ENCODE measurements at regions not wholly inside any gene's neighbourhood (a gene's known extent, or its start where the extent isn't known, plus 50 kb on each side); places are given as distances from the start of the nearest gene placed in this dataset.

- H3K27me3 Mint-ChIP-seq (ENCODE audit: insufficient read depth) = peaks cover 3% of the 10 kb centered on the region
- DNase-seq = no peak
- H3K27ac Mint-ChIP-seq = no peak overlapping the region
- TF ChIP-seq CTCF (IDR thresholded peaks at IDR 0.05) = no peak
- H3K36me3 Mint-ChIP-seq (ENCODE audit: low read depth) = no peaks in the 10 kb centered on the region
- no peak overlapping the region for H3K4me3 Mint-ChIP-seq
- H3K9me3 Mint-ChIP-seq = no peaks in the 10 kb centered on the region
- H3K4me1 Mint-ChIP-seq (ENCODE audit: low read depth) = no peaks in the 10 kb centered on the region
These were observed 514.8 kb upstream of the NOX3 start for GRCh38 chr6:155970472-155970871.

- Mint-ChIP-seq H3K4me1 (ENCODE audit: low read depth) (no peaks in the 10 kb centered on the region), H3K9me3 (no peaks in the 10 kb centered on the region), H3K27ac (no peak overlapping the region), H3K4me3 (no peak overlapping the region), H3K27me3 (ENCODE audit: insufficient read depth) (peaks cover 3% of the 10 kb centered on the region; the same call in 1 of the 2 replicates), H3K36me3 (ENCODE audit: low read depth) (no peaks in the 10 kb centered on the region)
- DNase-seq = no peak
- no peak for TF ChIP-seq CTCF (IDR thresholded peaks at IDR 0.05)
These were observed 513.3 kb upstream of the NOX3 start for GRCh38 chr6:155968921-155969320.

GRCh38 chr6:155967322-155967721 lies 511.7 kb upstream of the NOX3 start:
- no peak overlapping the region for H3K27ac Mint-ChIP-seq

GRCh38 chr6:155964544-155964943 lies 508.9 kb upstream of the NOX3 start:
- Mint-ChIP-seq H3K4me3 (no peak overlapping the region), H3K4me1 (ENCODE audit: low read depth) (no peaks in the 10 kb centered on the region), H3K36me3 (ENCODE audit: low read depth) (no peaks in the 10 kb centered on the region), H3K27me3 (ENCODE audit: insufficient read depth) (no peaks in the 10 kb centered on the region; the same call in 1 of the 2 replicates), H3K9me3 (no peaks in the 10 kb centered on the region), H3K27ac (no peak overlapping the region)
- no peak for DNase-seq
- no peak for TF ChIP-seq CTCF (IDR thresholded peaks at IDR 0.05)

More at GRCh38 chr6:155967322-155967721, 511.7 kb upstream of the NOX3 start:
- Mint-ChIP-seq H3K4me3 (no peak overlapping the region), H3K4me1 (ENCODE audit: low read depth) (no peaks in the 10 kb centered on the region), H3K27me3 (ENCODE audit: insufficient read depth) (peaks cover 3% of the 10 kb centered on the region; the same call in 1 of the 2 replicates), H3K36me3 (ENCODE audit: low read depth) (no peaks in the 10 kb centered on the region), H3K9me3 (no peaks in the 10 kb centered on the region)
- no peak for TF ChIP-seq CTCF (IDR thresholded peaks at IDR 0.05)
- no peak for DNase-seq

- H3K9me3 Mint-ChIP-seq = no peaks in the 10 kb centered on the region
- no peak for TF ChIP-seq CTCF (IDR thresholded peaks at IDR 0.05)
- no peaks in the 10 kb centered on the region for H3K36me3 Mint-ChIP-seq (ENCODE audit: low read depth)
- DNase-seq = no peak
- no peak overlapping the region for H3K27ac Mint-ChIP-seq
- no peaks in the 10 kb centered on the region; the same call in 1 of the 2 replicates for H3K27me3 Mint-ChIP-seq (ENCODE audit: insufficient read depth)
- no peaks in the 10 kb centered on the region for H3K4me1 Mint-ChIP-seq (ENCODE audit: low read depth)
- no peak overlapping the region for H3K4me3 Mint-ChIP-seq
These were observed 506.6 kb upstream of the NOX3 start for GRCh38 chr6:155962276-155962675.

Measured in HFFc6 (cell line).